ENCODE measurements at regions not wholly inside any gene's neighbourhood (a gene's known extent, or its start where the extent isn't known, plus 50 kb on each side); places are given as distances from the start of the nearest gene placed in this dataset.

DNA sequence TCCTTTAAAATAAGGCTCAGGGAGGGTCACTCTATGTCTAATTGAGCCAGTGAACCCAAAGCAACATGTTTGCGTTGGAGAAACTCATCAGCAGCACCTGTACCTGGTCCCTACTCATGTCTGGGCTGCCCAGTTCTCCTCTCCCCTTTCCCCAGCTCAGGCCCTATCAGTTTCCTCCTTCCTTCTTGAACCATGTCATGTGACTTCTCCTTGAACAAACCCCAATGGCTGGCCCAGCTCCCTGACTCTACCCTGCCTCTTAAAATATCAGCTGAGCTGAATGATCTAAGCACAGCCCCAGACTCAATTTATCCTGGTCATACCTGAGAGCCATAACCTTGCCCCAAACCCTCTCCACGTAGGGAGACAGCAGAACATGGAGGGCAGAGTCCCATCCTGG is 290.9 kb downstream of the LPIN1 start:
- H3K4me1 ChIP-seq: no peaks in the 10 kb centered on the region
- H2AFZ ChIP-seq (replicated peaks): no peak overlapping the region
- H3F3A ChIP-seq (ENCODE audit: low read depth): no peaks in the 10 kb centered on the region
- H3K4me3 ChIP-seq: no peak overlapping the region
- Mint-ChIP-seq H3K4me1 (no peaks in the 10 kb centered on the region), H3K27ac (no peak overlapping the region), H3K36me3 (no peaks in the 10 kb centered on the region), H3K27me3 (ENCODE audit: insufficient read depth, low read depth) (peaks cover 10% of the 10 kb centered on the region), H3K9me3 (peaks cover 14% of the 10 kb centered on the region), H3K4me3 (no peak overlapping the region)
- no peaks in the 10 kb centered on the region for H3K36me3 ChIP-seq
- no peak for DNase-seq (ENCODE audit: low spot score)
- H3K27me3 ChIP-seq: no peaks in the 10 kb centered on the region
- H3K9ac ChIP-seq: no peak overlapping the region
- TF ChIP-seq EZH2 (IDR thresholded peaks at IDR 0.05) (no peak), EZH2phosphoT487 (IDR thresholded peaks at IDR 0.05) (no peak)
- TF ChIP-seq, protein P1, sequence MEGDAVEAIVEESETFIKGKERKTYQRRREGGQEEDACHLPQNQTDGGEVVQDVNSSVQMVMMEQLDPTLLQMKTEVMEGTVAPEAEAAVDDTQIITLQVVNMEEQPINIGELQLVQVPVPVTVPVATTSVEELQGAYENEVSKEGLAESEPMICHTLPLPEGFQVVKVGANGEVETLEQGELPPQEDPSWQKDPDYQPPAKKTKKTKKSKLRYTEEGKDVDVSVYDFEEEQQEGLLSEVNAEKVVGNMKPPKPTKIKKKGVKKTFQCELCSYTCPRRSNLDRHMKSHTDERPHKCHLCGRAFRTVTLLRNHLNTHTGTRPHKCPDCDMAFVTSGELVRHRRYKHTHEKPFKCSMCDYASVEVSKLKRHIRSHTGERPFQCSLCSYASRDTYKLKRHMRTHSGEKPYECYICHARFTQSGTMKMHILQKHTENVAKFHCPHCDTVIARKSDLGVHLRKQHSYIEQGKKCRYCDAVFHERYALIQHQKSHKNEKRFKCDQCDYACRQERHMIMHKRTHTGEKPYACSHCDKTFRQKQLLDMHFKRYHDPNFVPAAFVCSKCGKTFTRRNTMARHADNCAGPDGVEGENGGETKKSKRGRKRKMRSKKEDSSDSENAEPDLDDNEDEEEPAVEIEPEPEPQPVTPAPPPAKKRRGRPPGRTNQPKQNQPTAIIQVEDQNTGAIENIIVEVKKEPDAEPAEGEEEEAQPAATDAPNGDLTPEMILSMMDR (IDR thresholded peaks at IDR 0.05): no peak
- no peak overlapping the region for H3K4me2 ChIP-seq
- no peaks in the 10 kb centered on the region for H3K79me2 ChIP-seq (ENCODE audit: low read depth)
- no peaks in the 10 kb centered on the region for H4K20me1 ChIP-seq (ENCODE audit: low read depth)
- H3K9me3 ChIP-seq (ENCODE audit: low read depth): no peaks in the 10 kb centered on the region
- H3K27ac ChIP-seq: no peak overlapping the region

DNA sequence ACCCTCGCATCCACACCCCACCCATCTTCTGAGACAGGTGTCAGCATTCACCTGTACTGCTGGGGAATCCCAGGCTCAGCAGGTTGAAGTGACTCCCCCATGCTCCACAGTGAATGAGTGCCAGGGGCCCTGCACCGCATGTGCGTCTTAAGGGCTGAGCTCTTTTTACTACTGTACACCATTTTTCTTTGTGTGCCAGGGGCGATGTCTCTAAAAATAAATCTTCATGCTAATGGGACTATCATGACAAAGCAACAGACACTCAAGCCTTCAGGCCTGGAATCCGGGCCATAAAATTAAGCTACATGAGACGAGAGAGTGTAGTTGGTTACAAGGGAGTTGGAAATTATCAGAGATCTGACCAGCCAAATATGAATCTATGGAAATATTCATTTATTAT is 294.8 kb downstream of the LPIN1 start:
- Histone ChIP-seq H3K9me3 (ENCODE audit: low read depth) (no peaks in the 10 kb centered on the region), H3K27ac (no peak overlapping the region), H2AFZ (replicated peaks) (no peak overlapping the region), H3F3A (ENCODE audit: low read depth) (no peaks in the 10 kb centered on the region), H3K4me3 (no peak overlapping the region), H3K27me3 (no peaks in the 10 kb centered on the region), H3K79me2 (ENCODE audit: low read depth) (no peaks in the 10 kb centered on the region), H3K36me3 (no peaks in the 10 kb centered on the region), H3K9ac (no peak overlapping the region), H4K20me1 (ENCODE audit: low read depth) (no peaks in the 10 kb centered on the region), H3K4me1 (no peaks in the 10 kb centered on the region), H3K4me2 (no peak overlapping the region)
- Mint-ChIP-seq H3K9me3 (peaks cover 14% of the 10 kb centered on the region), H3K4me3 (no peak overlapping the region), H3K4me1 (no peaks in the 10 kb centered on the region), H3K27ac (no peak overlapping the region), H3K36me3 (no peaks in the 10 kb centered on the region), H3K27me3 (ENCODE audit: insufficient read depth, low read depth) (peaks cover 8% of the 10 kb centered on the region)
- TF ChIP-seq EZH2 (IDR thresholded peaks at IDR 0.05) (no peak), EZH2phosphoT487 (IDR thresholded peaks at IDR 0.05) (no peak)
- TF ChIP-seq, protein P1 (IDR thresholded peaks at IDR 0.05): no peak
- DNase-seq (ENCODE audit: low spot score): no peak

DNA sequence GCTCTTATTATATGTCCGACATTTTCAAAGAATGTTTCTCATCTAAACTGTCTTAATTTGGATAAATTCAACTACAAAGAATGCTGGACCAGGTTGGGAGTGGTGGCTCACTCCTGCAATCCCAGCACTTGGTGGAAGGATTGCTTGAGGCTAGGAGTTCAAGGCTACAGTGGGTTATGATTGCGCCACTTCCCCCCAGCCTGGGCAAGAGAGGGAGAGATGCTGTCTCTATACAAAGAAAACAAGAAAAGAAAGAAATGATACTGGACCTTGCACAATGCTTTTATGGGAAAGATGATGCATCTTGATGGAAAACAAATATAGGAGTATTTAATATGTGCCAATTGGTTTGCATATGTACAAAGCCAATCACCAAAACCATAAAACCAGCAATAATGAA is 296.7 kb downstream of the LPIN1 start:
- H3K36me3 Mint-ChIP-seq: no peaks in the 10 kb centered on the region
- TF ChIP-seq EZH2 (IDR thresholded peaks at IDR 0.05): no peak
- TF ChIP-seq EZH2phosphoT487 (IDR thresholded peaks at IDR 0.05): no peak
- TF ChIP-seq, protein P1 (IDR thresholded peaks at IDR 0.05): no peak
- H3K4me1 ChIP-seq: no peaks in the 10 kb centered on the region
- no peak for DNase-seq (ENCODE audit: low spot score)
- no peaks in the 10 kb centered on the region for H3K27me3 ChIP-seq
- no peak overlapping the region for H3K9ac ChIP-seq
- no peak overlapping the region for H3K4me2 ChIP-seq
- H3K36me3 ChIP-seq: no peaks in the 10 kb centered on the region
- no peak overlapping the region for H3K4me3 ChIP-seq
- H3K4me1 Mint-ChIP-seq: no peaks in the 10 kb centered on the region
- no peak overlapping the region for H3K27ac Mint-ChIP-seq
- no peaks in the 10 kb centered on the region for H3F3A ChIP-seq (ENCODE audit: low read depth)
- no peaks in the 10 kb centered on the region for H4K20me1 ChIP-seq (ENCODE audit: low read depth)
- no peak overlapping the region for H3K27ac ChIP-seq
- peaks cover 14% of the 10 kb centered on the region for H3K9me3 Mint-ChIP-seq
- no peaks in the 10 kb centered on the region for H3K9me3 ChIP-seq (ENCODE audit: low read depth)
- no peak overlapping the region for H3K4me3 Mint-ChIP-seq
- peaks cover 4% of the 10 kb centered on the region for H3K27me3 Mint-ChIP-seq (ENCODE audit: insufficient read depth, low read depth)
- H3K79me2 ChIP-seq (ENCODE audit: low read depth): no peaks in the 10 kb centered on the region
- H2AFZ ChIP-seq (replicated peaks): no peak overlapping the region
